ENCODE measurements at regions not wholly inside any gene's neighbourhood (a gene's known extent, or its start where the extent isn't known, plus 50 kb on each side); places are given as distances from the start of the nearest gene placed in this dataset.
"Not testable (repeated sequence)": the region's sequence is repeated elsewhere in the genome, so short reads cannot be mapped to it uniquely, and the experiment has no call there.

DNA sequence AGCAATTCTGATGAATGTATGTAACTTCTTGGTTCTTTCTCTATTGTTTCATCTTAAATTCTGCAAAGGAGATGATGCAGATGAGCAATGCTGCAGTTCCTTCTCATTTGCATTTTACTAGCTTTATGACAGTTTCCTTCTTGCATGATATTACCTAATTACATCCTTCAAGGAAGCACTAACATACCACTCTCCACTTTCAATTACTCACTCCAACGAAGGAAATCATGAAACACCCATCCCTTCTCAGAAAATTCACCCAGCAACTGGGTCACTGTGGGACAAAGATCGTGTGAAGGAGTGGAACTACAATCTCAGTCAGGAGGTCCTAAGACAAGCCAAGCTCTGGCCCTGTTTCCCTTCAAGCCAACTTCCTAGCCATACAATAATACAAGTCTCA is 142.3 kb downstream of the CHD1L start:
- TF ChIP-seq, protein P1, sequence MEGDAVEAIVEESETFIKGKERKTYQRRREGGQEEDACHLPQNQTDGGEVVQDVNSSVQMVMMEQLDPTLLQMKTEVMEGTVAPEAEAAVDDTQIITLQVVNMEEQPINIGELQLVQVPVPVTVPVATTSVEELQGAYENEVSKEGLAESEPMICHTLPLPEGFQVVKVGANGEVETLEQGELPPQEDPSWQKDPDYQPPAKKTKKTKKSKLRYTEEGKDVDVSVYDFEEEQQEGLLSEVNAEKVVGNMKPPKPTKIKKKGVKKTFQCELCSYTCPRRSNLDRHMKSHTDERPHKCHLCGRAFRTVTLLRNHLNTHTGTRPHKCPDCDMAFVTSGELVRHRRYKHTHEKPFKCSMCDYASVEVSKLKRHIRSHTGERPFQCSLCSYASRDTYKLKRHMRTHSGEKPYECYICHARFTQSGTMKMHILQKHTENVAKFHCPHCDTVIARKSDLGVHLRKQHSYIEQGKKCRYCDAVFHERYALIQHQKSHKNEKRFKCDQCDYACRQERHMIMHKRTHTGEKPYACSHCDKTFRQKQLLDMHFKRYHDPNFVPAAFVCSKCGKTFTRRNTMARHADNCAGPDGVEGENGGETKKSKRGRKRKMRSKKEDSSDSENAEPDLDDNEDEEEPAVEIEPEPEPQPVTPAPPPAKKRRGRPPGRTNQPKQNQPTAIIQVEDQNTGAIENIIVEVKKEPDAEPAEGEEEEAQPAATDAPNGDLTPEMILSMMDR (IDR thresholded peaks at IDR 0.05): no peak
- TF ChIP-seq POLR2A (IDR thresholded peaks at IDR 0.05): no peak
- H3K36me3 ChIP-seq: no peaks in the 10 kb centered on the region
- H3K4me3 ChIP-seq (replicated peaks in 1 of 3): no peak overlapping the region
- H3K27ac ChIP-seq: no peak overlapping the region
- H3K9me3 ChIP-seq: no peaks in the 10 kb centered on the region
- H3K27me3 ChIP-seq: no peaks in the 10 kb centered on the region
- WGBS, 2 donors: 63 to 64% methylated on average over 2 of the region's 2 CpGs
- no peak for DNase-seq
- intact Hi-C loops (cut with DNase I): loop anchor here (10.0 kb wide), 1 partner anchor 110 kb away; no protein-coding TSS in a partner anchor
- H3K4me1 ChIP-seq: no peaks in the 10 kb centered on the region

DNA sequence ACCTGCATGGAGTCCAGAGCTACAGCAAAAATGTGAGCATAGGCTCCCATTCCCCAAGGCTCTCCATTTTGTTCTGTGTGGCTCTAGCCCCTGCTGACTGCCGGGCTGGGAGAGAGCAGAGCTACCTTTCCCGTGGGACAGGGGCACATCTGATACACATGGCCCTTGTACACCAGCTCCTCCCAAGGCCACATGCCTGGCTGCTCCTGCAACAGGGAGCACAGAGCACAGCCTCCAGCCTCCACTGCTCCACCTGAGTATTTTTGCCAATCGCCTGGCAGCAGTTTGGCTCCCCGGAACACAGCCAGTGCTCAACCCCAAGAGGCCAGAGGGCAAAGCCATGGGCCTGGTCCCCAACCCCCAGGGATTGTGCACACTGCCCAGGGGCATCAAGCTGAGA is 146.5 kb downstream of the CHD1L start:
- no peaks in the 10 kb centered on the region for H3K9me3 ChIP-seq
- no peak for TF ChIP-seq POLR2A (IDR thresholded peaks at IDR 0.05)
- TF ChIP-seq, protein P1 (IDR thresholded peaks at IDR 0.05): no peak
- 75 to 82% methylated on average over 2 to 4 of the region's 4 CpGs for WGBS, 2 donors
- H3K27ac ChIP-seq: no peak overlapping the region
- no peaks in the 10 kb centered on the region for H3K36me3 ChIP-seq
- no peak for DNase-seq
- intact Hi-C loops (cut with DNase I): loop anchor here (10.0 kb wide), 1 partner anchor 114 kb away; no protein-coding TSS in a partner anchor
- H3K4me1 ChIP-seq: no peaks in the 10 kb centered on the region
- H3K27me3 ChIP-seq: no peaks in the 10 kb centered on the region
- H3K4me3 ChIP-seq (replicated peaks in 1 of 3): no peak overlapping the region

DNA sequence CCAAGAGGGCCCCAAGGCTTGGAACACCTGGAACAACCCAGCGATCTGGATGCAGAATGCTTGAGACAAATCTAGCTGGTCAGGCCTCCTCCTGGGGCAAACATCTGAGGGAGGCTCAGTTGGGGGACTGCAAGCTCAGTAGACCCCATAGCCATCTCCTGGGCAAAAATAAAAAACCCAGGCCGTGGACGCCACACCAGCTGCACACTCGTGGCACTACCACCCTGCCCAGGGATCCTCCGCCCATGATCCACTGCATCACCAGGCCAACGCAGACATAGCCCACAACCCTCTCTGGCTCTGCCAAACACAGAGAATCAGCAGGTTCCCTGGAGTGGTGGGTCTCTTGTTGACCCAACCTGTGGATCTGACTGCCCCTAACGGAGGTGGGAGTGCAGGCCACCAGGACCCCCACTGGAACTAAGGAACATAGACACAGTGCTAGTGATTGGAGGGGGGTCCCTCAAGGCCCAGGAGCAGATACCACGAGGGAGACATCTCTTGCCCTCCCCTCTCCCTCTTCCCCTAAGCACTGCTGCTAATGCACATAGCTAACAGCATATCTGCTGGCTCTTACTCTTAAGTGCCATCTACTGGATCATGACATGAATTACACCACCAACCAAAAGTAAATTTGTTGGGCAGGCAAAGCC is 147.2 kb downstream of the CHD1L start:
- DNase-seq: no peak
- Histone ChIP-seq H3K9me3 (no peaks in the 10 kb centered on the region), H3K36me3 (no peaks in the 10 kb centered on the region), H3K27me3 (no peaks in the 10 kb centered on the region), H3K4me1 (no peaks in the 10 kb centered on the region), H3K4me3 (replicated peaks in 1 of 3) (no peak overlapping the region), H3K27ac (no peak overlapping the region)
- 75 to 81% methylated on average over 6 to 7 of the region's 8 CpGs for WGBS, 2 donors
- TF ChIP-seq, protein P1 (IDR thresholded peaks at IDR 0.05): peak; percentile 40 to 77 (median 58)
- no peak for TF ChIP-seq POLR2A (IDR thresholded peaks at IDR 0.05)
- intact Hi-C loops (cut with DNase I): loop anchor here (10.0 kb wide), 1 partner anchor 115 kb away; no protein-coding TSS in a partner anchor

DNA sequence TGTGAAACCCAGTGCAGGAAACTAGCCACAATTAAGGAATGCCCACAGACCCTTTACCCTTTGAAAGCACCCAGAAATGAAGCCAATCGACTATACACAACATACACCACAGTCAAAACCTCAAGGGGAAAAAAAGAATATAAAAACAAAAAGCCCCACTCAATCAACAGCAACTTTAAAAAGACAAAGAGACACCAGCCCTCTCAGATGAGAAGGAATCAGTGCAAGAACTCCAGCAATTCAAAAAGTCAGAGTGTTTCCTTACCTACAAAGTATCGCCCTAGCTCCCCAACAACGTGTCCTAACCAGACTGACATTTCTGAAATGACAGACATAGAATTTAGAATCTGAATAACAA is 147.7 kb downstream of the CHD1L start:
- Histone ChIP-seq H3K9me3 (no peaks in the 10 kb centered on the region), H3K36me3 (no peaks in the 10 kb centered on the region), H3K27ac (no peak overlapping the region), H3K27me3 (no peaks in the 10 kb centered on the region), H3K4me3 (replicated peaks in 1 of 3) (no peak overlapping the region), H3K4me1 (no peaks in the 10 kb centered on the region)
- no peak for DNase-seq
- intact Hi-C loops (cut with DNase I): no loop called here
- WGBS, 2 donors: 24 to 29% methylated on average over 3 of the region's 3 CpGs
- TF ChIP-seq, protein P1 (IDR thresholded peaks at IDR 0.05): peak in 1 of 6 experiments; percentile 5
- TF ChIP-seq POLR2A (IDR thresholded peaks at IDR 0.05): no peak

DNA sequence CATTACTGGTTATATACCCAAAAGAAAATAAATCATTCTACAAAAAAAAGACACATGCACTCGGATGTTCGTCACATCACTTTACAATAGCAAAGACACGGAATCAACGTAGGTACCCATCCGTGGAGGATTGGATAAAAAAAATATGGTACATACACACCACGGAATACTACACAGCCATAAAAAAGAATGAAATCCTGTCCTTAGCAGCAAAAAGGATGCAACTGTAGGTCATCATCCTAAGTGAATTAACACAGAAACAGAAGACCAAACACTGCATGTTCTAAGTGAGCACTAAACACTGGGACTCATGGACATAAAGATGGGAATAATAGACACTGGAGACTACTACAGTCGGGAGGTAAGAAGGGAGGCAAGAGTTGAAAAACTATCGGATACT is 148.6 kb downstream of the CHD1L start:
- 76 to 77% methylated on average over 8 of the region's 8 CpGs for WGBS, 2 donors
- H3K4me3 ChIP-seq (replicated peaks in 1 of 3): no peak overlapping the region
- no peak overlapping the region for H3K27ac ChIP-seq
- no peaks in the 10 kb centered on the region for H3K9me3 ChIP-seq
- H3K27me3 ChIP-seq: no peaks in the 10 kb centered on the region
- H3K36me3 ChIP-seq: no peaks in the 10 kb centered on the region
- no peaks in the 10 kb centered on the region for H3K4me1 ChIP-seq
- intact Hi-C loops (cut with DNase I): no loop called here
- TF ChIP-seq POLR2A (IDR thresholded peaks at IDR 0.05): no peak
- TF ChIP-seq, protein P1 (IDR thresholded peaks at IDR 0.05): no peak
- DNase-seq: no peak

DNA sequence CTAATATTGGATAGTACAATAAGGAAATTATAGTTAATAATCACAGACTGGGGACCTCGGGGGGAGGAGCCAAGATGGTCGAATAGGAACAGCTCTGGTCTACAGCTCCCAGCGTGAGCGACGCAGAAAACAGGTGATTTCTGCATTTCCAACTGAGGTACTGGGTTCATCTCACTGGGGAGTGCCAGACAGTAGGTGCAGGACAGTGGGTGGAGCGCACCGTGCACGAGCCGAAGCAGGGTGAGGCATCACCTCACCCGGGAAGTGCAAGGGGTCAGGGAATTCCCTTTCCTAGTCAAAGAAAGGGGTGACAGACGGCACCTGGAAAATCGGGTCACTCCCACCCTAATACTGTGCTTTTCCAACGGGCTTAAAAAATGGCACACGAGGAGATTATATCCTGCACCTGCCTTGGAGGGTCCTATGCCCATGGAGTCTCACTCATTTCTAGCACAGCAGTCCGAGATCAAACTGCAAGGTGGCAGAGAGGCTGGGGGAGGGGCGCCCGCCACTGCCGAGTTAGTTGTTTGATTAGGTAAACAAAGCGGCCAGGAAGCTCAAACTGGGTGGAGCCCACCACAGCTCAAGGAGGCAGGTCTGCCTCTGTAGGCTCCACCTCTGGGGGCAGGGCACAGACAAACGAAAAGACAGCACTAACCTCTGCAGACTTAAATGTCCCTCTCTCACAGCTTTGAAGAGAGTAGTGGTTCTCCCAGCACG is 138.8 kb upstream of the BCL9 start:
- DNase-seq; H3K27me3 ChIP-seq; H3K27ac ChIP-seq; intact Hi-C loops (cut with DNase I); H3K4me3 ChIP-seq (replicated peaks in 1 of 3); H3K9me3 ChIP-seq; H3K4me1 ChIP-seq; H3K36me3 ChIP-seq: not testable (repeated sequence)
- 86 to 88% methylated on average over 20 to 21 of the region's 21 CpGs for WGBS, 2 donors

DNA sequence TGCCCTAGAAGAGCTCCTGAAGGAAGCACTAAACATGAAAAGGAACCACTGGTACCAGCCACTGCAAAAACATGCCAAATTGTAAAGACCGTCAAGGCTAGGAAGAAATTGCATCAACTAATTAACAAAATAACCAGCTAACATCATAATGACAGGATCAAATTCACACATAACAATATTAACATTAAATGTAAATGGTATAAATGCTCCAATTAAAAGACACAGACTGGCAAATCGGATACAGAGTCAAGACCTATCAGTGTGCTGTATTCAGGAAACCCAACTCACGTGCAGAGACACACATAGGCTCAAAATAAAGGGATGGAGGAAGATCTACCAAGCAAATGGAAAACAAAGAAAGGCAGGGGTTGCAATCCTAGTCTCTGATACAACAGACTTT is 137.0 kb upstream of the BCL9 start:
- H3K27ac ChIP-seq; intact Hi-C loops (cut with DNase I); H3K4me1 ChIP-seq; DNase-seq; H3K36me3 ChIP-seq; H3K4me3 ChIP-seq (replicated peaks in 1 of 3); H3K27me3 ChIP-seq; H3K9me3 ChIP-seq: not testable (repeated sequence)
- 83 to 91% methylated on average over 3 of the region's 3 CpGs for WGBS, 2 donors

All from thyroid gland (tissue), 4 donors.